Common myeloid progenitor, CD34-positive (primary cell): ENCODE measurements at regions not wholly inside any gene's neighbourhood (a gene's known extent, or its start where the extent isn't known, plus 50 kb on each side); places are given as distances from the start of the nearest gene placed in this dataset.

Source experiments
- CTCF ChIA-PET: fragments of 350-600 bp; sonication (Branson Sonifier 250); formaldehyde crosslinking; loops from one replicate; lab custom pipeline; 2021; ENCODE audit warnings: antibody characterized with exemption; lab: Charles Lee
- POLR2A ChIA-PET: fragments of 350-600 bp; sonication (Branson Sonifier 250); formaldehyde crosslinking; loops from one replicate; lab custom pipeline; 2021; ENCODE audit warnings: antibody characterized with exemption; lab: Charles Lee
- DNase-seq, 3 donors: peaks; one replicate each; pipeline versions ENCODE4 v3.0.0 to v3.0.0-alpha.2; 2013
- H3K27ac ChIP-seq, 2 experiments: 1 replicate in 1 of 2; 2 replicates in 1 of 2; pipeline ENCODE4 v1.7.0; 2013; ENCODE audit warnings: inconsistent platforms in 2 of 2, low read length in 2 of 2, mild to moderate bottlenecking in 2 of 2, low read depth in 1 of 2, moderate library complexity in 1 of 2; ENCODE audit not compliant: severe bottlenecking in 2 of 2, insufficient read depth in 1 of 2, poor library complexity in 1 of 2
- H3K27me3 ChIP-seq, 5 experiments: replicated peaks in 2 of 5; 1 replicate in 3 of 5; 2 replicates in 2 of 5; pipeline versions ENCODE4 v1.6.1 to v1.7.0; 2013; ENCODE audit warnings: low read length in 4 of 5, mild to moderate bottlenecking in 2 of 5, moderate library complexity in 2 of 5, inconsistent platforms in 1 of 5; ENCODE audit not compliant: insufficient read depth in 5 of 5, control insufficient read depth in 4 of 5
- H3K36me3 ChIP-seq, 4 experiments: 1 replicate in 2 of 4; 2 replicates in 2 of 4; pipeline versions ENCODE4 v1.6.1 to v1.7.0; 2013; ENCODE audit warnings: low read length in 3 of 4, control low read depth in 1 of 4, mild to moderate bottlenecking in 1 of 4; ENCODE audit not compliant: control insufficient read depth in 4 of 4, insufficient read depth in 4 of 4
- H3K4me1 ChIP-seq, 4 experiments: 1 replicate in 3 of 4; 2 replicates in 1 of 4; pipeline versions ENCODE4 v1.6.1 to v1.7.1; 2013; ENCODE audit warnings: low read length in 3 of 4, mild to moderate bottlenecking in 3 of 4, control low read depth in 1 of 4, inconsistent platforms in 1 of 4, moderate library complexity in 1 of 4; ENCODE audit not compliant: control insufficient read depth in 4 of 4, insufficient read depth in 4 of 4; ENCODE audit errors: control extremely low read depth in 1 of 4
- H3K4me3 ChIP-seq, 7 experiments: 1 replicate in 4 of 7; 2 replicates in 3 of 7; pipeline versions ENCODE4 v1.5.1 to v1.7.0; 2013; ENCODE audit warnings: mild to moderate bottlenecking in 7 of 7, low read length in 6 of 7, moderate library complexity in 6 of 7, inconsistent platforms in 2 of 7, low read depth in 2 of 7, control low read depth in 1 of 7; ENCODE audit not compliant: insufficient read depth in 4 of 7, control insufficient read depth in 1 of 7; ENCODE audit errors: extremely low read depth in 1 of 7
- H3K9me3 ChIP-seq, 5 experiments: 1 replicate in 4 of 5; 2 replicates in 1 of 5; pipeline versions ENCODE4 v1.6.1 to v1.7.1; 2013; ENCODE audit warnings: low read length in 4 of 5, mild to moderate bottlenecking in 2 of 5, inconsistent platforms in 1 of 5, low read depth in 1 of 5, moderate library complexity in 1 of 5; ENCODE audit not compliant: control insufficient read depth in 4 of 5, insufficient read depth in 2 of 5; ENCODE audit errors: control extremely low read depth in 1 of 5
- WGBS: methylation state at CpG from one replicate; pipeline ENCODE4 v1.1.5; 2013; ENCODE audit not compliant: insufficient coverage; 5-methylcytosine and 5-hydroxymethylcytosine counted together

- peaks cover 0 to 21% (median 7%) of the 10 kb centered on the region in 5 experiments for H3K27me3 ChIP-seq
- ChIA-PET CTCF (no interaction called here), POLR2A (interaction anchor here (0.6 kb wide), 1 partner anchor 318 kb away, joined by 6 read pairs; no protein-coding TSS in a partner anchor)
- DNase-seq, result no peak
- H3K4me1 ChIP-seq, result peaks cover 1 to 31% (median 19%) of the 10 kb centered on the region in 4 experiments
- no peak overlapping the region for H3K4me3 ChIP-seq
- H3K36me3 ChIP-seq, result no peaks in the 10 kb centered on the region
- no peak overlapping the region for H3K27ac ChIP-seq
- WGBS, result 98% methylated on average over 6 of the region's 9 CpGs
- H3K9me3 ChIP-seq, result no peaks in the 10 kb centered on the region
Measured at GRCh38 chr9:129262261-129262660, 84.2 kb upstream of the IER5L start.

DNA sequence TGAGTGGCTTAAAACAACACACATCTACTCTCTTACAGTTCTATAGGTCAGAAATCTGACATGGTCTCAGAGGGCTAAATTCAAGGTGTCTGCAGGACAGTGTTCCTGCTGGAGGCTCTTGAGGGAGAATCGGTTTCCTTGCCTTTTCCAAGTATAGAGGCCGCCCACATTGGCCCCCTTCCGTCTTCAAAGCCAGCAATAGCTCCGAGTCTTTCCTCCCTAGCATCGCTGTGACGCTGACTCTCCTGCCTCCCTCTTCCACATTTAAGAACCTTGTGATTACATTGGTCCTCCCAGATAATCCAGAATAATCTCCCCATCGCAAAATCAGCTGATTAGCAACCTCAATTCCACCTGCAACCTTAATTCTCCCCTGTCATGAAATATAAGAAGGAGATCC, 81.3 kb upstream of the IER5L start:
- DNase-seq, result no peak
- no peak overlapping the region for H3K4me3 ChIP-seq
- peaks cover 1 to 27% (median 19%) of the 10 kb centered on the region in 4 experiments for H3K4me1 ChIP-seq
- POLR2A ChIA-PET, result interaction anchor here (1.1 kb wide), 1 partner anchor 11 kb away, joined by 3 read pairs; no protein-coding TSS in a partner anchor
- no peaks in the 10 kb centered on the region for H3K36me3 ChIP-seq
- CTCF ChIA-PET, result interaction anchor here (0.8 kb wide), 1 partner anchor 85 kb away, joined by 3 read pairs; no protein-coding TSS in a partner anchor
- 77% methylated on average over 6 of the region's 7 CpGs for WGBS
- H3K27ac ChIP-seq, result no peak overlapping the region
- H3K27me3 ChIP-seq, result peaks cover 0 to 21% (median 7%) of the 10 kb centered on the region in 5 experiments
- no peaks in the 10 kb centered on the region for H3K9me3 ChIP-seq

GRCh38 chr9:129258823-129259301, 80.8 kb upstream of the IER5L start:
- H3K4me1 ChIP-seq, result peaks cover 1 to 24% (median 20%) of the 10 kb centered on the region in 4 experiments
- H3K27ac ChIP-seq, result no peak overlapping the region
- no peaks in the 10 kb centered on the region for H3K9me3 ChIP-seq
- H3K36me3 ChIP-seq, result no peaks in the 10 kb centered on the region
- 28% methylated on average over 12 of the region's 18 CpGs for WGBS
- H3K27me3 ChIP-seq, result peaks cover 0 to 21% (median 7%) of the 10 kb centered on the region in 5 experiments
- POLR2A ChIA-PET, result interaction anchor here (1.1 kb wide), 1 partner anchor 10 kb away, joined by 3 read pairs; no protein-coding TSS in a partner anchor
- DNase-seq, result peak in 2 of 3 donors; percentile 49 to 64
- H3K4me3 ChIP-seq, result peak overlapping the region in 4 of 7 experiments; percentile 9 to 65 (median 46)
- CTCF ChIA-PET, result interaction anchor here (0.8 kb wide), 1 partner anchor 85 kb away, joined by 3 read pairs; no protein-coding TSS in a partner anchor

DNA sequence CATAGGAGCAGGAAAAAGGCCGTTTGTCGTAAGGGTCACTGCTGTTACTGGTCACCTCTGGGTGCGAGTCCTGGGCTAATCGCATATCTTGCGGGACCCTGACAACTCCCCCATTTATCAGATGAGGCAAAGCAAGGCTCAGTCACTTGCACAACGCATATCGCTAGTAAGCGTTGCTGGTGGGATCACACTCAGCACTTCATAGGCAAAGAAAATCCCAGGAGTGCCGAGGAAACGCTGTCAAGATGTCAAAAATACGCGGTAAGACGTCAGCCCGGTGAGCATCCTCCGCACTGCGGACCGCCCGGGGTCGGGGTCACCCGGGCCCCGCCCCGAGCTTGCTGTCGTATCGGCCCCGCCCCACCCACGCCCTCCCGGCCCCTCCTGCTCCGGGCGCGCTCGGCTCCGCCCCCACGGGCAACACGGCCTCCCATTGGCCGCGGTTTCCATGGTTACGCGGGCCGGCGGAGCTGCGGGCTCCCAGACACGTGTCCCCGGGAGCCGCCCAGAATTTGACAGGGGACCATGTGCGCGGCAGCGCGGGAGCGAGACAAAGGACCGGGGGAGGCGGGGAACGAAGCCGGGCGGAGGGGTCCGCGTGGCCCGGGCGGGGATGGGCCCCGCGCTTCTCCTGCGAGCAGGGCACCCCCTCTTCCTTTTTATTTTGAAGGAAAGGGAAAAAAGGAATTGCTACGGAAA, 80.2 kb upstream of the IER5L start:
- peak; percentile 89 to 93 (median 93) for DNase-seq
- Histone ChIP-seq H3K27ac (no peak overlapping the region), H3K9me3 (no peaks in the 10 kb centered on the region), H3K4me1 (peaks cover 1 to 24% (median 20%) of the 10 kb centered on the region in 4 experiments), H3K36me3 (no peaks in the 10 kb centered on the region), H3K4me3 (peak overlapping the region in 4 of 7 experiments; percentile 9 to 65 (median 46)), H3K27me3 (peaks cover 0 to 21% (median 7%) of the 10 kb centered on the region in 5 experiments)
- ChIA-PET CTCF (no interaction called here), POLR2A (interaction anchor here (1.1 kb wide), 1 partner anchor 10 kb away, joined by 3 read pairs; no protein-coding TSS in a partner anchor)
- WGBS, result 6% methylated on average over 56 of the region's 62 CpGs

GRCh38 chr9:129256959-129257713, 79.1 kb upstream of the IER5L start:
- CTCF ChIA-PET, result interaction anchor here (1.2 kb wide), 1 partner anchor 16 kb away, joined by 3 read pairs; no protein-coding TSS in a partner anchor
- WGBS, result 94% methylated on average over 13 of the region's 13 CpGs
- no peak overlapping the region for H3K27ac ChIP-seq

GRCh38 chr9:129254566-129255287, 76.7 kb upstream of the IER5L start:
- POLR2A ChIA-PET, result interaction anchor here (0.6 kb wide), 1 partner anchor 22 kb away, joined by 3 read pairs; no protein-coding TSS in a partner anchor
- H3K4me3 ChIP-seq, result no peak overlapping the region
- WGBS, result 78% methylated on average over 5 of the region's 9 CpGs
- H3K27ac ChIP-seq, result no peak overlapping the region
- H3K9me3 ChIP-seq, result peaks cover 0 to 2% (median 0%) of the 10 kb centered on the region in 5 experiments
- no peak for DNase-seq
- peaks cover 1 to 16% (median 11%) of the 10 kb centered on the region in 4 experiments for H3K4me1 ChIP-seq
- CTCF ChIA-PET, result interaction anchor here (1.4 kb wide), 1 partner anchor 8 kb away, joined by 3 read pairs; no protein-coding TSS in a partner anchor
- H3K27me3 ChIP-seq, result peaks cover 0 to 19% (median 7%) of the 10 kb centered on the region in 5 experiments
- H3K36me3 ChIP-seq, result no peaks in the 10 kb centered on the region

More at GRCh38 chr9:129256959-129257713, 79.1 kb upstream of the IER5L start:
- Histone ChIP-seq H3K9me3 (no peaks in the 10 kb centered on the region), H3K27me3 (peaks cover 0 to 21% (median 7%) of the 10 kb centered on the region in 5 experiments), H3K4me1 (peaks cover 1 to 24% (median 20%) of the 10 kb centered on the region in 4 experiments), H3K4me3 (no peak overlapping the region), H3K36me3 (no peaks in the 10 kb centered on the region)
- no peak for DNase-seq
- POLR2A ChIA-PET, result no interaction called here
